Rectal smooth muscle tissue (tissue), 1 donor: ENCODE measurements at regions not wholly inside any gene's neighbourhood (a gene's known extent, or its start where the extent isn't known, plus 50 kb on each side); places are given as distances from the start of the nearest gene placed in this dataset.
A peak's percentile ranks its signal among the peaks of the same experiment; 100 is the strongest.

Experiments
- H3K27ac ChIP-seq: one replicate; pipeline ENCODE4 v1.7.0; 2013; ENCODE audit warnings: low read depth, low read length, inconsistent platforms
- H3K27me3 ChIP-seq: one replicate; pipeline ENCODE4 v1.7.0; 2013; ENCODE audit warnings: low read length; ENCODE audit not compliant: control insufficient read depth, insufficient read depth
- H3K36me3 ChIP-seq: one replicate; pipeline ENCODE4 v1.7.0; 2013; ENCODE audit warnings: low read length; ENCODE audit not compliant: control insufficient read depth, insufficient read depth
- H3K4me1 ChIP-seq: one replicate; pipeline ENCODE4 v1.7.0; 2013; ENCODE audit warnings: low read length; ENCODE audit not compliant: control insufficient read depth, insufficient read depth
- H3K4me3 ChIP-seq: one replicate; pipeline ENCODE4 v1.7.0; 2013; ENCODE audit warnings: low read length
- H3K9ac ChIP-seq: one replicate; pipeline ENCODE4 v1.7.0; 2013; ENCODE audit warnings: low read length

DNA sequence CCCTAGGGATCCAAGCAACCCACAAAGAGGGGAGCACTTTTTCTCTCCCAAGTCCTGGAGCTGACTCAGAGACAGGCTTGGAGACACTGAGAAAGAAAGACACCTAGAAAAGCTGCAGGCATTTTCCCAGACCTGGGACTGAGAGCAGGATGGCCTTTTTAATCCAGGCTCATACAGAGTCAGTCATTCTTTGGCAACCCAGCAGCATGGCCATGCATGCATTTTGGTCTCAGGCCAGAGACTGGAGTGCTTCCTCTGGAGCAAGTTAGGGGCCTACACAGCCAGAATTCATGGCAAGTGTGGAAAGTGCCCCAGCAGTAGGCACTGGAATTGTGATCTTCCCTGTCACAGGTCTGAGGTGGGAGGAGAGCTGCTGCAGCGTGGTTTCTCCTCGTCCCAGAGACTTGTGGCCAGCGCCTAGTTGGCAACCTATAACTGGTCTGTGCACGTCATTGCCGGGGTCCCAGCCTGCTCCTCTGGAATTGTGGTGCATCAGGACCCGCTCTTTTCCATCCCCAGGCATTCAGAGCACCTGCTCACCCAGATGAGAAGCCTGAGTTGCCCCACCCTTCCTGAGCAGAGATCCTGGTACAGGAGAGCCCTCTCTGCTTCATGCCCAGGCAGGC lies 231.9 kb upstream of the RAB6C start:
- H3K27ac ChIP-seq = no peak overlapping the region
- H3K9ac ChIP-seq = no peak overlapping the region
- no peaks in the 10 kb centered on the region for H3K4me1 ChIP-seq
- H3K4me3 ChIP-seq = no peak overlapping the region
- H3K36me3 ChIP-seq = no peaks in the 10 kb centered on the region
- H3K27me3 ChIP-seq = no peaks in the 10 kb centered on the region

DNA sequence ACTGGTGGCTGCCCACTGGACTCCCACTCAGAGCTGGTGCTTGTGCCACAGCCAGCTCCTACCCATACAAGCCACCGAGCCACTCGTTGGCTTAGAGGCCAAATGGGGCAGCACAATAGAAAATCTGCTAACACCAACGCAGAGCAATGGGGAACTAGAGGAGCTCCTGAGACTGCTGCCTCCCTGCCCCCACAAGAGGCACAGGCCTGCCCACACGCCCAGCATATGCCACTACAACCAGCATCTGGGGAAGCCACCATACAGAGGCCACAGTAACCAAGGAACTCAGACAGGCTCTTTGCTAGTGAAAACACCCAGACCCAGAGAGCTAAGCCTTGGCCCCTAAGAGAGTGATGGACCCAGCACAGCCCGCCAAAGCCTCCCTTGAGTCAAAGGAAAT lies 231.2 kb upstream of the RAB6C start:
- H3K27ac ChIP-seq = no peak overlapping the region
- no peak overlapping the region for H3K4me3 ChIP-seq
- no peaks in the 10 kb centered on the region for H3K36me3 ChIP-seq
- no peak overlapping the region for H3K9ac ChIP-seq
- no peaks in the 10 kb centered on the region for H3K4me1 ChIP-seq
- H3K27me3 ChIP-seq = no peaks in the 10 kb centered on the region

DNA sequence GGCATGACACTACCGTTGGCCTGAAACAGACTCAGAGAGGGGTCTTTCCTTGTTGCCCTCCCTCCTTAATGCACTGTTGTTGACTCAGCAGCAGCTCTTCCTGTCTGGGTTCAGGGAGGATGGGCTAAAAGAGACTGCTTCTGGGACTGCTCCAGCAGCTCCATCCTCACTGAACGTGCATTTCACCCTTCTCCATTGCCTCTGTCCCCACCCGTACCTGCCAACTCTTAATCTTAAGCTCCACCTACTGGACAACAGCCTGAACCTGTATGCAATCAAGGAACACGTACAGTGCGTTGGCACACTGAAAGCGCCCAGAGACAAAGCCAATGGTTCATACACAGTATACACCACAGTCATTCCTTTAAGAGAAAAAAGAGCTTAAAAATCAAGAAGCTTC lies 230.8 kb upstream of the RAB6C start:
- H3K27ac ChIP-seq = no peak overlapping the region
- no peaks in the 10 kb centered on the region for H3K4me1 ChIP-seq
- no peaks in the 10 kb centered on the region for H3K27me3 ChIP-seq
- no peak overlapping the region for H3K9ac ChIP-seq
- H3K36me3 ChIP-seq = no peaks in the 10 kb centered on the region
- H3K4me3 ChIP-seq = no peak overlapping the region

DNA sequence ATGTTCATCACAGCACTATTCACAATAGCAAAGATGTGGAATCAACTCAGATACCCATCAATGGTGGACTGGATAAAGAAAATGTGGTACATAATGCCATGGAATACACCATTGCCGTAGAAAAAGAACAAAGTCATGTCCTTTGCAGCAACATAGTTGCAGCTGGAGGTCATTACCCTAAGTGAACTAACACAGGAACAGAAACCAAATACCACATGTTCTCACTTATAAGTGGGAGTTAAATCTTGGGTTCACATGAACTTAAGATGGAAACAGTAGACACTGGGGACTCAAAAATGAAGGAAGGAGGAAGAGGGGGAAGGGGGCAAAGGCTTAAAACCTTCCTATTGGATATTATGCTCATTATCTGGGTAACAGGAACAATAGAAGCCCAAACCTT lies 228.1 kb upstream of the RAB6C start:
- H3K4me3 ChIP-seq = no peak overlapping the region
- H3K9ac ChIP-seq = no peak overlapping the region
- H3K36me3 ChIP-seq = no peaks in the 10 kb centered on the region
- no peaks in the 10 kb centered on the region for H3K4me1 ChIP-seq
- no peaks in the 10 kb centered on the region for H3K27me3 ChIP-seq
- no peak overlapping the region for H3K27ac ChIP-seq

DNA sequence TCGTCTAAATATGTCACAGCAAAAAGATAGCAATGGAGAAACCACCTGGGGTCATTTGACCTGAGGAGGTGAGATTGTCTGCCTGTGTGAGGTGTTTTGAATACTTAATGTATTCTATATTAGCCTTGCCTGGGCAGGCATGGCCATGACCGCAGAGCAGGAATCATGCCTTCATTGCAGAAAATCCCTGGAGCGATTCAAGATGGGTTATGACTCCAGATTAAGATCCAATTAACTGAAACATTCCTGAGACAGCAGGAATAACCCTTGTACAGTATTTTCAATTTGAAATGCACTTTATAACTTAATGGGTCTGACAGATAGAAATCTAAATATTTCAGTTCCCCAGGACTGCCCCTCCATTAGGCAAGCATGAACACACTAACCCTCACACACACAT lies 227.3 kb upstream of the RAB6C start:
- Histone ChIP-seq H3K27ac (no peak overlapping the region), H3K4me1 (no peaks in the 10 kb centered on the region), H3K27me3 (no peaks in the 10 kb centered on the region), H3K9ac (no peak overlapping the region), H3K36me3 (no peaks in the 10 kb centered on the region), H3K4me3 (no peak overlapping the region)

DNA sequence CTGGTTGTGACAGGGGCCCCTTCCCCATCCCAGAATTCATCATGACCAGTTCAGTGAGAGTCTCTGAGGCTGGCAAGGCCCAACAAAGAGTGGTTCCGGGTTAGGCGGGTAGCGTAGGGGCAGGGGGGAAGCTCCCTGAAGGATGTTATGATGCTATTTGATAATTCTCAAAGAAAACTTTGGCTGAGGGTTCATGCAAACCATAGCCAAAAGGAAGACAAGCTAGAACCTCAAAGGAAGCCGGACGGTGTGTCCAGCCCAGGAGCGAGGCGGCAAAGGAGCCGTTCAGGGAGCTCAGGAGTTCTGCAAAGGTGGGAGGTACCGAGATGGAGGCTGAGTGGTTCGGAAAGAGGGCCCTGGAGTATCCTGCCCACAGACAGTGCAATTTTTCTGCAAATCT lies 226.8 kb upstream of the RAB6C start:
- Histone ChIP-seq H3K4me1 (peaks cover 2% of the 10 kb centered on the region), H3K27ac (no peak overlapping the region), H3K4me3 (no peak overlapping the region), H3K36me3 (no peaks in the 10 kb centered on the region), H3K9ac (no peak overlapping the region), H3K27me3 (no peaks in the 10 kb centered on the region)

DNA sequence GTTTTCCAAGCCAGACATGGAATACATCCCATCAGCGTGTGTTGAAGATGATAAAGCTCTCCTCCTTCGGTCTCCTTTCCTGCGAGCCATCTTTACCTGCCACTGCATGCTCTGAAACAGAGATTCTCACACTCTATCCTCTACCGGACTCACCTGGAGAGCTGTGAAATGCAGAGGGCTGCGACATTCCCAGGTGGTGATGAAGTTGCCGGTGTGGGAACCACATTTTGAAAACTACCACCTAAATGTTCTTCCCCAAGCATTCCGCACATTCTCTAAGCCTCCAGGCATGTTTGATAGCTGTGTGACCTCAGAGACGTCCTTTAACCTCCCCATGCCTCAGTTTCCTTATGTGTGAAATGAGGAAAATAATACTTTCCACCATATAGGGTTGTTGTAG lies 226.2 kb upstream of the RAB6C start:
- H3K4me3 ChIP-seq = no peak overlapping the region
- no peaks in the 10 kb centered on the region for H3K27me3 ChIP-seq
- no peaks in the 10 kb centered on the region for H3K36me3 ChIP-seq
- no peak overlapping the region for H3K9ac ChIP-seq
- peaks cover 7% of the 10 kb centered on the region for H3K4me1 ChIP-seq
- no peak overlapping the region for H3K27ac ChIP-seq

DNA sequence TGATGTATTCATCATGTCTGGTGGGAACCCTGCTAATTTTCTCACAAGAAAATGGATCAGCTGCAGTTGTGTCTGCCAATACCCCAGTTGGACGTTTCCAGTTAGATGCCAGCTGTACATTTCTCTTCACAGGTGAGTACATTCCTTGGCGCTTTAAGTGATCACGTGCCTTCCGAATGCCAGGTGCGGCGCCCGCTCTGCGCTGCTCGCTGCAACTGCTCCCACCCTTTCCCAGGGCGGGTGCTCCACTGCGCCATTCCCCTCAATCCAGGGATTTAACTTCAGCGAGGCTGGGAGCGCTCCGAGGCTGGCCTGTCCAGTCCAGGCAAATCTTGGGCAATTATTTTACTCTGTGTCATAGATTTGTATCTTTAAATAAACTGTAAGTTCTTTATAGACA lies 225.0 kb upstream of the RAB6C start:
- peaks cover 8% of the 10 kb centered on the region for H3K4me1 ChIP-seq
- no peak overlapping the region for H3K4me3 ChIP-seq
- no peaks in the 10 kb centered on the region for H3K27me3 ChIP-seq
- no peak overlapping the region for H3K27ac ChIP-seq
- no peaks in the 10 kb centered on the region for H3K36me3 ChIP-seq
- no peak overlapping the region for H3K9ac ChIP-seq

DNA sequence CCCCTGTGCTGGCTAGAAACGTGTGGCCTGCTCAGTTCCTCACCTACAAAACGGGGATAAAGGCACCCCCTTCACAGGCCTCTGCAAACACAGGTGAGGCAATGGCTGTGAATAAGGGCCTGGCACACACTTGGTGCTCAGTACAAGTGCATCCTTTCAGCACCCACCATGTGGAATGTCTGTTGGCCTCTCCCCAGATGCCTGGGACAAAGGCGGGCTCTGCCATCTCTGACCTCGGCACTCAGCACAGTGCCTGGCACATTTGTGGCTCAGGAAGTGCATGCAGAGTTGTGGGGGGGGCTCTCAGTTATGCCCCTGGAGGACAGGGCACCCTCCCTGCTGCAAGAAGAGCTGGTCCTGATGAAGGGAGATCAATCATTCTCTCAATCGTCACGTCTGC lies 224.6 kb upstream of the RAB6C start:
- Histone ChIP-seq H3K4me1 (peaks cover 8% of the 10 kb centered on the region), H3K4me3 (no peak overlapping the region), H3K9ac (no peak overlapping the region), H3K27ac (no peak overlapping the region), H3K27me3 (no peaks in the 10 kb centered on the region), H3K36me3 (no peaks in the 10 kb centered on the region)

DNA sequence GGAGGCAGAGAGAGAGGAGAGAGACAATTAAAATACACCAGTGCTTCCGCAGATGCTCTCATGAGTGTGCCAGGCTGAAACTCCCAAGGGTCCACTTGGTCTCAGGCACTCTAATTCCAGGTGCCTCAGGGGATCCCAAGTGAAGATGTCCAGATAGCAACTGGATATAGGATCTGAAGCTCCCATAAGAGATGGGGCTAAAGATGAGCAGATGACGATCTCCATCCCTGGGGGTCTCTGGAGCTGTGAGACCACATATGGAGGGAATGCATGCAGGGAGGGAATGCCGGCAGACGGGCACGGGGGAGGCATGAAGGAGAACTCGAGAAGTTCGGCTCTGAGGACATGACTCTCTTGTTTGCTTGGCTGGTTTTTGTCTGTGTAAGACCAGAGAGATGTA lies 223.7 kb upstream of the RAB6C start:
- Histone ChIP-seq H3K4me3 (no peak overlapping the region), H3K9ac (no peak overlapping the region), H3K36me3 (no peaks in the 10 kb centered on the region), H3K27ac (no peak overlapping the region), H3K4me1 (peaks cover 8% of the 10 kb centered on the region), H3K27me3 (no peaks in the 10 kb centered on the region)

DNA sequence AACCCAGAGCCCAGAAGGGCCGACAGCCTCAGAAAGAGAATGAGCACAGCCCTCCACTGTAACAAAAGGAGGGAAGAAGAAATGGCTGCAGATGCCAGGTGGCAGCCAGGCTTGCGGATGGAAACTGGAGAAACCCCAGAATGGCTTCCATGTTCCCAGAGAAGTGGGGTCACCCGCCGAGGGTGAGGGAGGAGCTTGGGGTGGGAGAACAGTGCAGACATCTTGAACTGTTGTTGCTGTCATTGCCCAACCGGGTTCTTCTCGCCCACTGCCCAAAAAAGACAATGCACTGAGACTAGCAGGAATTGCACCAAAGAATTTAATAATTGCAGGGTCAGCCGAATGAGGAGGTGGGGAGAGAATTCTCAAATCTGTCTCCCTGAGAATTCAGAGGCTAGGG lies 223.2 kb upstream of the RAB6C start:
- H3K36me3 ChIP-seq = no peaks in the 10 kb centered on the region
- no peak overlapping the region for H3K27ac ChIP-seq
- H3K4me3 ChIP-seq = no peak overlapping the region
- H3K4me1 ChIP-seq = peaks cover 8% of the 10 kb centered on the region
- no peaks in the 10 kb centered on the region for H3K27me3 ChIP-seq
- no peak overlapping the region for H3K9ac ChIP-seq

DNA sequence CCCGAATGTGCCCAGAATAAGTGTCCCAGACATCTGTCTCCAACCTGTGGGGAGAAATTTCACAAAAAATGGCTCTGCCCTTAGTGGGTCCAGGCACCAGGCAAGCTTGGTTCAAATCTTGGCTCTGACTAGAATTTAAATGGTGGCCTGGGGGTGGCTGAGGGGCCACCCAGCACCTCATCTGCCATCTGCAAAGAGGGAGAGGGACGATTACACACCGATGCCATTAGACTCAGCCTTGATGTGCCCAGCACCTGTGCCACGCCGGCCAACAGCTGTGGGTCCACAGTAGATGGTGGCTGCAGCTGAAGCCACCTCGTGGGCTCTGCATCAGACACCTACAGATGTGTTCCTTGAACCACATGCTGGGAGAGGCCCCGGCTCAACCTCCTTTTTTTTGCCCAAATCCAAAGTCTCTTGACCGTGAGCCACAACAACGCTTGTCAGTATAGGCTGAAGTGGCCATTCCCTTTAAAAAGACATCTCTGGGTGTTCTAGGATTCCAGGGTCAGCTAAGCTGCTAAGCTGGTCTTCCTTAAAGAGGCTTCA lies 222.0 kb upstream of the RAB6C start:
- H3K27me3 ChIP-seq = no peaks in the 10 kb centered on the region
- H3K9ac ChIP-seq = no peak overlapping the region
- H3K4me3 ChIP-seq = no peak overlapping the region
- no peak overlapping the region for H3K27ac ChIP-seq
- H3K36me3 ChIP-seq = no peaks in the 10 kb centered on the region
- peaks cover 8% of the 10 kb centered on the region for H3K4me1 ChIP-seq

DNA sequence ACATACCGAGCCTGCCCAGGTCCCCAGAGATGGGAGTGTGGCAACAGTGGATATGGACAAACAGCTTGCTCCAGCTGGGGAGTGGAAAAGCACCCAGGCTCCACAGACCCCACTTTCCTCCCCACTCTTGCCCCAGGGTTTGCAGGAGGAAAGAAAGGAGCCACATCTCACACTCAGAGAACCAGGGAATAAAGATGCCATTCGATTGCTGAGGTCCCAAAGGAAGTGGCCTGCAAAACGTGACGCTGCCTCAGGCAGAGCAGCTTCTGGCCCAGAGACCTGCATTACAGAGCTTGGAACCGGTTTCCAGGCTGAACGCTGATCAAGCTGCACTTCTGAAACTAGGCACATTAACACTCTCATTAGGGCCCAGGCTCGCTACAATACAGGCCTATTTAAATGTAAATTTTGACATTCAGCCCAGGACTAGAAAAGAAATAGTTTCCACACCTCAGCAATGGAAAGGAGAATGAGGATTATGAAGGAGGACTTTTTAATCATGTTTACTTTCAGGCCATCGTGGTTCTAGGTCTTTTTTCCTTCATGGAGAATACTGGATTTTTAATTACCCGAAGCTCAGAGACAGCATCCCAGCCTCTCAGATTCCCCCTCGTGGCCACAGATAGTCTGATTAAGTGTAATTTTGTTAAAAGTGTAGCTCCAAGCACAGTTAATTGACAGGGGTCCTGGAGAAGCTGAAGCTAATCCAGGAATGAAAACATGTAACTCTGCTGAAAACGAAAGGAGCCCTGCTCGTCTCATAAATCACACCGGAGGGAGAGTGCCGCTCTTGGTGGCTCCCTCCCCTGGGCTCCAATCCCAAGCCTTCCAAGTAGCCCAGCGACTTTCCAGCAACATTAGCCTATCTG lies 221.3 kb upstream of the RAB6C start:
- Histone ChIP-seq H3K27me3 (no peaks in the 10 kb centered on the region), H3K36me3 (no peaks in the 10 kb centered on the region), H3K9ac (no peak overlapping the region), H3K4me1 (peaks cover 8% of the 10 kb centered on the region), H3K27ac (peak overlapping the region; percentile 43), H3K4me3 (peak overlapping the region; percentile 61)
